HG02759 (cell line): ENCODE measurements at regions not wholly inside any gene's neighbourhood (a gene's known extent, or its start where the extent isn't known, plus 50 kb on each side); places are given as distances from the start of the nearest gene placed in this dataset.
A peak's percentile ranks its signal among the peaks of the same experiment; 100 is the strongest.

ENCODE experiments used
- ATAC-seq: cut with Tn5 transposase; IDR thresholded peaks from one replicate; pipeline ENCODE4 v1.9.1; 2021; ENCODE audit warnings: mild to moderate bottlenecking, moderate library complexity; ENCODE audit not compliant: unreplicated experiment

DNA sequence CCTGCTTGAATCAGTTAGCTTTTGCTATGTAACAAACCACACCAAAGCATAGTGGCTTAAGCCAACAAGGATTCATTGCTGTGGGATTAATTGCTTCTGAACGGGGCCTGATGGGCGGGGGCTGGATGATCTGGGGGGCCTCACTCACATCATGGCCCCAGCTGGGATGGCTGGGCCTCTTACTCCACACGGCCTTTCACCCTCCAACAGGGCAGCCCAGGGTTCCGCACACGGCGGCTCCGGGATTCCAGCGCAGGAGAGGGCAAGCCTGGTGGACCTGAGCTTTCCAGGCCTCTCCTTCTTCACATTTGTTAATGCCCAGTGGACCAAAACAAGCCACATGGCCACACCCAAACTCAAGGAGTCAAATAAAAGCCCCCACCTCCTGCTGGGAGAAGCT is 86.3 kb upstream of the PHLPP1 start:
- no peak for ATAC-seq

DNA sequence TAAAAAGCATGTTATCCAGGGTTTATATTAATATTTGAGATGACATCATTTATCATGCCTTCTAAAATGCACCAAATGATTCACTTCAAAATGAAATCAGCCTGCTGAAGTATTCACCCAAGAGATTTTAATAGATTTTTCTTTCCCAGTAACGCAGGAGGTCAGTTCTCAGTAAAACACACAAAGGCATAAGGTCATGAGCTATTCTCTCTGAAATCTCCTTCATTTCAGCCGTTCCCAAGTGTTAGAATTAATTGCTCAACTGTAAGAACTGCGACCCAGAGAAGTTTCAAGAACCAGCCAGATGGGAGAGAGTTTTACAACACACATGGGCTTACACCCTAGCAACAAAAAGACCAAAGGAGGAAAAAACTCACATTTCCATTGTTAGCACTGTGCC is 84.2 kb upstream of the PHLPP1 start:
- ATAC-seq, result no peak

DNA sequence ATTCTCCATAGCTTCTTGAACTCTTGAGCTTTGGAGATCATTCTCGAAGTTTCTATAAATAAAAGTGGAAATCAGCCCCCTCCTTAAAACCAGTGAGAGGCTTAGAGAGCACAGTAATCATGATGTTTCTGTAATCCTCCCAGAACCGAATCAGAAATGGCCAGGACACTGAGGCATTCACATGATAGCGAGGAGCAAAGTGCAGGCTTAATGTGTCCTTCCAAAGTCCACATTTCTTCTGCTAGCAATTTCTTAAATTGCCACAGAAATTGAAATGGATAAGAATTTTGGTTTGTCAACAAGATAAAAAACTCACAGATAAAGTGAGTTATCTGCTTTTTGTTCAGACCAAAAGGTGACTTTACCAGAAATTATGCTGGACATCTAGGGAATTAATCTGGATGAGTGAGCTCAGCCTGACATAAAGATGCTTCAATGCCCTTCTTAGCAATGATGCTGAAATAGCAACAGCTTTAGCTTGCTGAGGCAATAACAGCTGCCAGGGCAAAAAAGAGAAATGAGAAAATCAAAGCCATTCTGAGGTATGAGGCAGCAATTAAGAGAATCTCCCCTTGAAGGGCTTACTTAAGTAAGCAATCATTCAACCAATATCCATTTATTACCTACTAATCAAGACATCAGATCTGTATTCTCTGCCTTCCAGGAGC is 82.4 kb upstream of the PHLPP1 start:
- no peak for ATAC-seq

DNA sequence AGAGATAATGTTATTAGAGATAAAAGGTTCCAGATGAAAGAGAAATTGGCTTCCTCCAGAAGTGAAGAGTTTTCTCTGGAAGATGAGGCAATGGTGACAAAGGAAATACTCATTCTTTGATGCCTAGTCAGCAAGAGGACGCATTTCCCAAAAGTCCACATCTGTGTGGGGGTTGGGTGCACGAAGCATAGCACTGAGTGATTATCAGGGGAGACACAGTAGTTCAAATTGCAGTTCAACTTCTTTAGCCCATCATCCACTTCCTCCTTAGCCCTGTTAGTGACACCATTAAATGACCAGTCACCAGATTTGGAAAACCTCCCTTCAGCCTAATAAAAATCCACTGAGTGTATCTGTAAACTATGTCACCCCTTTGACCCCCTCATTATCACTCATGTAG is 80.9 kb upstream of the PHLPP1 start:
- no peak for ATAC-seq

DNA sequence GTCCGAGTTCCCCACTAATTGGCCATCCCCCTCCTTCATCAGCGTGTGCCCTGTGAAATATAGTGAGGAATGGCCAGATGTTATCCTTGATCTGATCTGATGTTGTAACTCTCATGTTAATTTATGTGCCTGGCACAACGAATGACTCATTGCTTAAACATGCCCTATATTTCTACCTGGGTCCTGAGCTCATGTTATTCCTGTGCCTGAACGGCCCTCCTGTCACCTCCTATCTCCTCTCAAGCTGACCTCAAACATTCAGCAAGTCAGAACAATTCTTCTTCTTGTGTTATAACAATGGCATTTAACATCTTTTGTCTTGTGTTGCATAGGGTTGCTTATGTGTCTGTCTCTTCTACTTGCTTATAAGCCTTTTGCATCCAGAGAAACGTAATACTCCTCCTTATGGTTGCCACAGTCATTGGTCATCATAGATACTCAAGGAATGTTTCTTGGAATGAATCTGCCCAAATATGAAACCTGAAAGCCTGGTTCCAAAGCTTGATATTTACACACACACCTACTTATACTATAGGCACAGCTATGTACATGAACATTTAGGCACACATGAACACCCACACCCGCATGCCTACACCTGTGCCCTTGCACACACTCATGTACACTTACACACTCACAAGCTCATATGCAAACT is 80.2 kb upstream of the PHLPP1 start:
- ATAC-seq, result no peak

DNA sequence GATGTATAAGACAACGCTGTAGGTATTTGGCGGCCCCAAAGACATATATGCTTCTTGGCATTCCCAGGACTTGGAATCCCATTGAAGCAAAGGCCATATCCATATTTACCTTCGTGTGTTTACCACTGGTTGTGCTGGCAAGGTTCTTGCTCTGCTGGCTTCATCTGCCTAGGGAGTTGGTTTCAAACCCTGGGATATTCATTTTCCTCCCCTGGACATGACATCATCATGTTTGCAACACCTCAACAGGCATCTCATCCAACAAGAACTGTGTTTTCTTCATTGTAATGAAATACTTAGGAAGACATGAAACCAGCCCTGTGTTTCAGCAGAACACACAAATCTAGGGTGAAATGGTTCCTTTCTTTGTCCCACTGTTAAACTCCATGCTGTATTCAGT is 77.9 kb upstream of the PHLPP1 start:
- ATAC-seq, result no peak

DNA sequence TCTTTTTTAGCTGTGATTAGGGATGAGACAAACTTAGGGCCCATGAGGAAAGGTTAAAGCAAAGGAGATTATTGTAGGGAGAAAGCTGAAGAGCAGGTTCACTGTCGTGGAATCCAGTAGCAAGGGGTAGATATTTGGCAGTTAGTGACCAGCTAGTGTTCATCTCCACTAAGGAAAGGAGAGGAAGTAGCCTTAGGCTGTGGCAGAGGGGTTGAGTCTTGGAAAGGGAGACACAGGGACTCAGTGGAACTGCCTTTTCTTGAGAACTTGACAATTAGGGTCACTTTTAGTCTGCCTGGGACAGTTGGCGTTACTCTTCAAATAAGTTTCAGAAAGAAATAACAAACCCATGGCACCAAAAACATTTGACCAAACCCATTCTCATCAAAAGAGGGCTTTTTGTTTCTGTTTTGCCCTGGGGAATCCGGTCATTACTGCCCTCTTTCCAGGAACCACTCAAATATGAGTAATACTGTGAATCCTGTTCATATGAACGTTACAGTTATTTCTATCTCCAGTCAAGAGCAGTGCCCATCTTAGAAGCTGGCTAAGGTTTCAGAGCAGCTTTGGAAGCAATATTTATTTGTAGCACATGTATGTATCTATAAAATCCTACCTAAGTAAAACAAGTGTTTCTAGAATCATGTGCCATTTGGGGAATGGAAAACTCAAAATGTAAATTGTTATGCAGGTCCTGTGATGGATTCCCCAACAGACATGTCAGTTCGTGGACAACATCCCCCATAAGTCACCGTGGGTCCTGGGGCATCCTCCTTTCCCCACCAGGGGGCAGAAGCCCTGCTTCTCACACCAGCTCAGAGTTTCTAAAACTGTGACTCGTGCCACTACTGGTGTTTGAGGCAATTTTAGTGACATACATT is 77.3 kb upstream of the PHLPP1 start:
- peak; percentile 76 for ATAC-seq

DNA sequence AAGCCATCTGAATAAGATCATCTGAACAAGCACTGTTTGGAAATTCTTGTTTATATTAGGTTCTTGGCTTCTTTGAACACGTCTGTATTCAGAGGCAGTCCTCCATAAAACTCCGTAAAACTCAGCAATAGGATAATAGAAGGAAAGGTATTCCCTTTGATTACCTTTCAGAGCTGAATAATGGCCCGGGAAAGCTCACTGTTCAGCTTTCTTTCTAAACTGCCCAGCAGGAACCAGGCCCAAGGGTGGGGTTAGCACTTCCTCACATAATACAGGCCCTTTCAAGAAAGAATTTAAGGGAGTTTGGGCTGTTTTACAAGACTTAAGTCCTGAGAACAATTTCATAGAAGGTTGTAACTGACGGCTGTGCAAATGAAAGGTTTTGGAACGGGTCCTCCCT is 72.2 kb upstream of the PHLPP1 start:
- no peak for ATAC-seq

DNA sequence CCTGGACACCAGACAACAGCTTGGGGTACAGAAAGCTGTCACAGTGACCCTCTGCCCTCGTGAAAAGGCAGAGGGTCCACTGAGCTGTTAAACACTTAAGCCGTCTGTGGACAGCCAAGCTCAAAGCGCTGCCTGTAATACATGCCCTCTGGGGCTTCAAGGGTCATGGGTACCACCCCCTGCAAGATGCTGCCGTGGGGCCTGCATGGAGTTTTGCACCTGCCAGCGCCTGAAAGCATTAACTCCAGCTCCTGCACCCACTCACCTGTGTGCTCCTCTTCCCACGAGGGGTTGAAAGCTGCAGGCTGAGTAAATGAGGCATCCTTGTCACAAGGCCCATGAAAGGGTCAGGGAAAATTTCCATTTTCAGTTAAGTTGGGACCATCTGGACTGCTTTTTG is 70.6 kb upstream of the PHLPP1 start:
- no peak for ATAC-seq

DNA sequence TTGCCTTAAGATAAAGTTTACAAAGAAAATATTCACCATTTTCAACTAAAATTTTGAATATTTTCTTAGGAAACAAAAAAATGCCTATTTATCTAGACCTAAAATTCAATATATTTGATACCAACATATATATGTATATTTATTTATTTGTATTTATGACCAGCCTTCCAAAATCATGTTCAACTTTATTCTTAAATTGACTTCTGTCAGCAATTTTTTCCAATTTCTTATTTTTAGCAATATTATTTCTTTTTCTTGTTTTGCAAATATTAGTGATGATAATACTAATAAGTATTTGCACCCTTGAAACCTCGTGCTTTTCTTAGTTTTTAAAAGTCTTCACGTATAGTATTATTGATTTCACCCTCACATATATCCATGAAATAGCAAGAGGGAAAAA is 68.2 kb upstream of the PHLPP1 start:
- ATAC-seq, result no peak

DNA sequence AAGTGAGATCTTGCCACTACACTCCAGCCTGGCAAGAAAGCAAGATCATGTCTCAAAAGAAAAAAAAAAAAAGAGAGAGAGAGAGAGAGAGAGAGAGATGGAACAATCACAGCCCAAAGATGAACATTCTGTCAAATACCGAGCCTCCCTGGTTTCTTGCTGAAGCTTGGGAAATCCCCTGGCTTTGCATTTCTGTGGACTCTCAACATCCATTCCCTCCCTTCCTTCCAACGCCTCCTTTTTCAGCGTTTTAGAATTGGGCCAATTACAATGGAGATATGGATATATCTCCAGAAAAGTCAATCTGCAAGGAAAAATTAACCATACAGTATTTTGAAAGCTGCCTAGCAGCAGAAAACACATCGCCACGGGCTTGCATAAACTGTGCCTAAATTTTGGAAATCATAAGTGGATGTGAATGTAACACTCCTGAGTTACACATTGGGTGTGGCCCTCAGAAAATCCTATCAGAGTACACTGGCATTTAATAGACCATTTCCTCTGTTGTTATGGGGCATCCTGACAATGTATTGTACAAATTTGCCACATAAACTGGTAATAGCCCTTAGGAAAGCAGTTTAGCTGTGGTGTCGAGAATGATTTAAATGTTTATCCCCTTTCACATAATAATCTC is 67.2 kb upstream of the PHLPP1 start:
- no peak for ATAC-seq

DNA sequence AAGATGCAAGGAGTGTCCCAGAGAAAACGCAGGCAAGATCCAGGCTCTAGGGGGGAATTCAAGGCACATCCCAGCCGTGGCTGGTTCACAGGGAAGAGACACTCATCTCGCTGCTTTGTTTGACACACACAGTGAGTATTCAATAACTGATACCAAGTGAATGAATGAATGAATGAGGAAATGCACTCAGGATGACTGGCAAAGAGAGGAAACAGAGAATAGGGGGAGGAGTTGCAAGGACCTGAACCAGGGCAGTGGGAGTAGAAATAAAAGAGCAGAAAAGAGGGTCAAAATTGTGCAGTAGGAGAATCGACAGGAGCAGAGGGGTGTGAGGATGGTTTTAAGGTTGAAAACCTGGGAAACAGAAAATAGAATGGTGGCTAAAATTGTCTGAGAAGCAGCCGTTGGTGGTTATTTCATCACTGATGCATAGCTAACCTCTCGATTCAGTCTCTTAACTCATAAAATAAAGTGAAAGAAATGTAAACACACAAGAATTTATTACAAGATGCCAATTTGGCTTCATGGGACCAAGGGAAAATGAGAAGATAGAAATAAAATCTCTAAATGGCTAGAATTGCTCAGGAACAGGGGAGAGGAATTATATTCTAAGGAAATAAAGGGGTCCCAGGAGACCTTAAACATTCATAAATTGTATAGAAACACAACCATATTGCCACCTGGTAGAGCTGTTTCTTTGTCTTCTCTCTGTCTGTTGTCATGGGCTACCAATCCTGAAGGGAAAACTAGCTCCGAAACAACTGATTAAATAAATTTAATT is 63.9 kb upstream of the PHLPP1 start:
- peak; percentile 63 for ATAC-seq

DNA sequence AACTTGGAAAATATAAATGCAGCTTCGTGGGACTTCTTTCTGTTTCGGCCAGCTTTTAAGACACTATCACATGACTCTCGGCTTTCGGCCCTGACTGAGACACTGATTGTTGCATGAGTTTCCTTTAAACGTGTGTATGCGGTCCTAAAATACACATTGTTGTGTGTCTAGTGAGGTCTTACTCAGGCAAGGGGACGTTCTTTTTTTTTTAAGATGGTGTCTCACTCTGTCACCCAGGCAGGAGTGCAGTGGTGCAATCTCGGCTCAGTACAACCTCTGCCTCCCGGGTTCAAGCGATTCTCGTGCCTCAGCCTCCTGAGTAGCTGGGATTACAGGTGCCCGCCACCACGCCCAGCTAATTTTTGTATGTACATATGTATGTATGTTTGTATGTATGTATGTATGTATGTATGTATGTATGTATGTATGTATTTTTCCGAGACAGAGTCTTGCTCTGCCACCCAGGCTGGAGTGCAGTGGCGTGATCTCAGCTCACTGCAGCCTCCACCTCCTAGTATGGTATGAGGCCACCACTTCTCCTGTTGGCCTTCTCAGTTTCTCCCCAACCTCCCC is 63.2 kb upstream of the PHLPP1 start:
- peak; percentile 61 for ATAC-seq

DNA sequence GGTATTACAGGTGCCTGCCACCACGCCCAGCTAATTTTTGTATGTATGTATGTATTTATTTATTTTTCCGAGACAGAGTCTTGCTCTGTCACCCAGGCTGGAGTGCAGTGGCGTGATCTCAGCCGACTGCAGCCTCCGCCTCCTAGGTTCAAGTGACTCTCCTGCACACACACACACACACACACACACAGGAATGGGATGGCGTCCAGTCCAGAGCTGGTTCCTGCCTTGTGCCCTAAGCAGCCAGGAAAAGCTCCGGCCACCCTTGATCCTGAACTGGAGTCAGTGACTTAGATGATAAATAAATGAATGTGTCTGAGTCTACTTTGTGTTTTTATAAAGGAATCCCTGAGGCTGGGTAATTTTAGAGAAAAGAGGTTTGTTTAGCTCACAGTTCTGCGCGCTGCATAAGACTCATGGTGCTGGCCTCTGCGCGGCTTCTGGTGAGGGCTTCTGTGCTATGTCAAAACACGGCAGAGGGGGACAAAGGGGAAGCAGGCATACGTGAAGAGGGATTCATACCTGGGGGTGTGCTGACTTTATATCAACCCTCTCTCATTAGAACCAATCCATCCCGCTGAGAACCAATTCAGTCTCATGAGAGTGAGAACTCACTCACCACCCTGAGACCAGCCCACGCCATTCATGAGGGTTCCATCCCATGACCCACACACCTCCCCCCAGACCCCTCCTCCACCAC is 59.7 kb upstream of the PHLPP1 start:
- ATAC-seq, result no peak

DNA sequence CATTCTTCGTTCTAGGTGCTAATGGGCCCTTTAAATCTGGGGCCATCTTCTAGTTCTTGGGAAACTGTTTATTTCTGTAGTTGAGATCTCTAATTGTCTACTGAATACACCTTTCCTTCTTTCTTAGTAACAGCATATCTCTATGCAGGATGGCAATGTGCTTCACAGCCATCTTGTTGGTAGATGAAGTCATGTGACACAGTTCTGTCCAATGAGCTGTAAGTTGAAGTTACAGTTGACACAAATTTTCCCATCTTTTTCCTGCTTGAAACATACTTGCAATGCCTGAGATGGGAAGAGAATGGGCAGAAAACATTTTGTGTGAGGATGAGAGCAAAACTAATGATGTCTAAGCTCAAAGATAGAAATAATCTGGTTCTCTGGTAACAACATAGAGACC is 57.3 kb upstream of the PHLPP1 start:
- no peak for ATAC-seq

DNA sequence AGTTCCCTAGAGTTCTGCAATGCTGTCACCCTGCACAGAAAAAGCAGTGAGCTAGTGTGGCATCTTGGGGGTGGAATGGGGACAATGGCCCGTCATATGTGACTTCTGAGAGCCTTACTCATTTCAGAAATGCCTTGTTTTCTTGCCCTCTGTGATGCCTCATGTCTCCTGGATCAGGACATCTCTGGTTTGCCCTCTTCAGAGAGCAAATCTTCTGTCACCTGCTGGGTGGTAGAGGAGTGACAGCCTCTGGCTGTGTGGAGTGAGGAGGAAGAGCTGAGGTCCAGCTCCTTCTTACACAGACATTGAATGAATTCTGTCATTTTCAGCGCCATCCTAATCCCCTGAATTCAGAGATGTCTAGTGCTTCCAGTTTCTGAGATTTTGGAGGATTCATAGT is 55.6 kb upstream of the PHLPP1 start:
- ATAC-seq, result no peak

DNA sequence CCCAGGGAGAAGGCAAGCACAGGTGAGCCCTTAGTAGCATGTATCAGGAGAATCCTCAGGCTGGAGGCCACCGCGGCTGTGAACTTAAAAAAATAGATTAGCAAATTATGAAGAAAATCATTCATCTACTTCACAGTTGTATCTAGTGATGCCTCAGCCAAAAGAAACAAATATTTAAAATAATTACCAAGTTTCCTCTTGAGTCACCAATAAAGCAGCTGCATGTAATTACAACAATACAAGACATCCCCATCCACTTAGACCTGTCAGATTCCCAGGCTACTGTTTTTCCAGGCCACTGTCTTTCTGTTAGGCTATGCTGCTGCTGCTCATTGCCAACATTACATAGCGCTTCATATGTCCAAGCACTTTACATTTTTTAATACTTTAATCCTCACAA is 54.6 kb upstream of the PHLPP1 start:
- ATAC-seq, result no peak

DNA sequence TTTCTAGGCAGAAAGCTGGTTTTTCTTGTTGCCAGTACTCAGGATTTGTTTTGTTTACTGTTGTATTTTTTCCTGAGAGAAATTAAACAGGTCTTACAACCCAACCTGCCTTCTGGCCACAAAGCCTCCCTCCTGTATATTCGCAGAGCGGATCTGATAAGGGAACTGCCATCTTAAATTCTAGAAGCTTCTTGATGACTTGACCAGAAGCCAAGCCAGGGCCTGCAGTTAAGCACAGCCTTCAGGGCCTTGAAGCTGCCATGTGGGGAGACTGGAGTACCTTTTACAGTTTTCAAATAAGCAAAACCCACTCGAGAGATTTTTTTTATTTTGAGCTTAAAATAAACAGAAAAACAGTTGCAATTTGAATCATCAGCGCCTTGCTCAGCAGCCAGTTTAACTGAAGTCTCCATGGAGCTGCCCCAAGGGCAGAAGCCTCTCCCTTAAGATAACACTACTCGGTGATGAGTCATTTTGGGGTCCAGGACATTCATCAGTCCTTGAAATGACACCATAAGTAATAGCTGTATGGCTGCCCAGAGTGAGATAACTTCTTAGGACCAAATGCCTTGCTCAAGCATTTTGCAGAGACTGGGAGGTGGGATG is 51.5 kb upstream of the PHLPP1 start:
- peak; percentile 98 for ATAC-seq

DNA sequence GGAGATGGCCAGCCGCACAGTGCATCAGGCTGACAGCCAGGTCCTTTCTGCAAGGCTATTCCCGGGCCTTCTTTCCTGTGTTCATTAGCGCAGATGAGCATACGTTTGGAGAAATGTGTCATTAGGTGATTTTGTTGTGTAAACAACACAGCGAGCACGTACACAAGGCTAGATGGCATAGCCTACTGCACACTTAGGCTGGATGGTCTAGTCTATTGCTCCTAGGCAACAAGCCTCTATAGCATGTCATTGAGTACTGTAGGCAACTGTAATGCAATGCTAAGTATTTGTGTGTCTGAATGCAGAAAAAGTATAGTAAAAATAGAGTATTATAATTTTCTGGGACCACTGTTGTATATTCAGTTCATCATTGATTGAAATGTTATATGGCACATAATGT is 50.9 kb upstream of the PHLPP1 start:
- ATAC-seq, result no peak
